ENCODE measurements at regions not wholly inside any gene's neighbourhood (a gene's known extent, or its start where the extent isn't known, plus 50 kb on each side); places are given as distances from the start of the nearest gene placed in this dataset.

DNA sequence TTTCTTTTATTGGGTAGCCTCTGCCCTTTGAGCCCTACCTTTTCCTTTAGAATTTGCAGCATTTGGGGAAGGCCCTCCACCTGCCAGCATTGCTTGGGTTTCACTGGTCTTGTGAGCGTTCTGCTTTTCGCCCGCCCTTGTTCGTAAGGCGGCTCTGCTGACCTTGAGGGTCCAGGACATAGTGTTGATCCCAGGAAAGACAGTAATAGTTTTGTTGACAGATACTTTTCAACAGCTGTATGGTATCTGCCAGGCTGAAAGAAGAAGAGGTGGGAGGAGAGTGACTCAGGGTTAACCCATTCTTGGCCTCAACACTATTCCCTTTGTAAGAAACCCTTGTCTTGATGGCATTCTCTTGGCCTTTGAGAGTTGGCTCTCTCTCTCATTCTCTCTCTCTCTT is 113.4 kb upstream of the SPAG17 start:
- TF ChIP-seq, protein P1, sequence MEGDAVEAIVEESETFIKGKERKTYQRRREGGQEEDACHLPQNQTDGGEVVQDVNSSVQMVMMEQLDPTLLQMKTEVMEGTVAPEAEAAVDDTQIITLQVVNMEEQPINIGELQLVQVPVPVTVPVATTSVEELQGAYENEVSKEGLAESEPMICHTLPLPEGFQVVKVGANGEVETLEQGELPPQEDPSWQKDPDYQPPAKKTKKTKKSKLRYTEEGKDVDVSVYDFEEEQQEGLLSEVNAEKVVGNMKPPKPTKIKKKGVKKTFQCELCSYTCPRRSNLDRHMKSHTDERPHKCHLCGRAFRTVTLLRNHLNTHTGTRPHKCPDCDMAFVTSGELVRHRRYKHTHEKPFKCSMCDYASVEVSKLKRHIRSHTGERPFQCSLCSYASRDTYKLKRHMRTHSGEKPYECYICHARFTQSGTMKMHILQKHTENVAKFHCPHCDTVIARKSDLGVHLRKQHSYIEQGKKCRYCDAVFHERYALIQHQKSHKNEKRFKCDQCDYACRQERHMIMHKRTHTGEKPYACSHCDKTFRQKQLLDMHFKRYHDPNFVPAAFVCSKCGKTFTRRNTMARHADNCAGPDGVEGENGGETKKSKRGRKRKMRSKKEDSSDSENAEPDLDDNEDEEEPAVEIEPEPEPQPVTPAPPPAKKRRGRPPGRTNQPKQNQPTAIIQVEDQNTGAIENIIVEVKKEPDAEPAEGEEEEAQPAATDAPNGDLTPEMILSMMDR (conservative IDR thresholded peaks at IDR 0.05; ENCODE audit: low read length): no peak
- TF ChIP-seq EZH2phosphoT487 (IDR thresholded peaks at IDR 0.05; ENCODE audit: borderline replicate concordance): no peak

Measured in Loucy (cell line).